Osteocyte (in vitro differentiated cells): ENCODE measurements at regions not wholly inside any gene's neighbourhood (a gene's known extent, or its start where the extent isn't known, plus 50 kb on each side); places are given as distances from the start of the nearest gene placed in this dataset.

ENCODE experiments used
- DNase-seq: peaks from one replicate; pipeline ENCODE4 v3.0.0; 2021; ENCODE audit warnings: mixed read lengths; ENCODE audit not compliant: unreplicated experiment; ENCODE audit errors: extremely low spot score
- H3K27ac Mint-ChIP-seq: one replicate; pipeline ENCODE4 v1.8.0; 2021; ENCODE audit warnings: mild to moderate bottlenecking, mixed read lengths; ENCODE audit not compliant: unreplicated experiment
- H3K27me3 Mint-ChIP-seq: one replicate; pipeline ENCODE4 v1.8.0; 2021; ENCODE audit warnings: mixed read lengths; ENCODE audit not compliant: unreplicated experiment
- H3K36me3 Mint-ChIP-seq: one replicate; pipeline ENCODE4 v1.8.0; 2021; ENCODE audit warnings: mixed read lengths; ENCODE audit not compliant: unreplicated experiment
- H3K4me1 Mint-ChIP-seq: one replicate; pipeline ENCODE4 v1.8.0; 2021; ENCODE audit warnings: mixed read lengths; ENCODE audit not compliant: unreplicated experiment
- H3K4me3 Mint-ChIP-seq: one replicate; pipeline ENCODE4 v1.8.0; 2021; ENCODE audit warnings: mild to moderate bottlenecking, moderate library complexity, mixed read lengths; ENCODE audit not compliant: unreplicated experiment
- H3K9me3 Mint-ChIP-seq: one replicate; pipeline ENCODE4 v1.8.0; 2021; ENCODE audit warnings: mixed read lengths; ENCODE audit not compliant: unreplicated experiment
- CTCF ChIP-seq: fragments of 200-600 bp; sonication (generic); IDR thresholded peaks from 2 replicates; pipeline ENCODE4 v1.5.0; 2021; ENCODE audit warnings: antibody characterized with exemption, mild to moderate bottlenecking, moderate library complexity

GRCh38 chr5:118249386-118249785, 739.0 kb downstream of the DTWD2 start:
- Mint-ChIP-seq H3K36me3 (peaks cover 4% of the 10 kb centered on the region), H3K27me3 (no peaks in the 10 kb centered on the region), H3K9me3 (peaks cover 39% of the 10 kb centered on the region), H3K4me1 (no peaks in the 10 kb centered on the region), H3K4me3 (no peak overlapping the region), H3K27ac (no peak overlapping the region)
- DNase-seq = no peak
- TF ChIP-seq CTCF = no peak

- Mint-ChIP-seq H3K4me1 (no peaks in the 10 kb centered on the region), H3K36me3 (peaks cover 4% of the 10 kb centered on the region), H3K4me3 (no peak overlapping the region), H3K27ac (no peak overlapping the region), H3K27me3 (no peaks in the 10 kb centered on the region), H3K9me3 (peaks cover 37% of the 10 kb centered on the region)
- no peak for TF ChIP-seq CTCF
- DNase-seq = no peak
These were observed 740.9 kb downstream of the DTWD2 start for GRCh38 chr5:118247458-118247857.

- DNase-seq = no peak
- no peak for TF ChIP-seq CTCF
- Mint-ChIP-seq H3K4me1 (no peaks in the 10 kb centered on the region), H3K4me3 (no peak overlapping the region), H3K36me3 (no peaks in the 10 kb centered on the region), H3K27me3 (no peaks in the 10 kb centered on the region), H3K27ac (no peak overlapping the region), H3K9me3 (peaks cover 5% of the 10 kb centered on the region)
These were observed 744.7 kb downstream of the DTWD2 start for GRCh38 chr5:118243613-118244012.

GRCh38 chr5:118243068-118243467, 745.3 kb downstream of the DTWD2 start:
- no peaks in the 10 kb centered on the region for H3K36me3 Mint-ChIP-seq
- no peaks in the 10 kb centered on the region for H3K9me3 Mint-ChIP-seq
- DNase-seq = no peak
- no peaks in the 10 kb centered on the region for H3K27me3 Mint-ChIP-seq
- H3K4me3 Mint-ChIP-seq = no peak overlapping the region
- H3K4me1 Mint-ChIP-seq = no peaks in the 10 kb centered on the region
- no peak overlapping the region for H3K27ac Mint-ChIP-seq
- no peak for TF ChIP-seq CTCF

GRCh38 chr5:118236108-118236849, 752.1 kb downstream of the DTWD2 start:
- H3K9me3 Mint-ChIP-seq = no peaks in the 10 kb centered on the region
- H3K27me3 Mint-ChIP-seq = no peaks in the 10 kb centered on the region
- H3K27ac Mint-ChIP-seq = no peak overlapping the region
- no peaks in the 10 kb centered on the region for H3K36me3 Mint-ChIP-seq
- DNase-seq = no peak
- no peak for TF ChIP-seq CTCF
- H3K4me1 Mint-ChIP-seq = no peaks in the 10 kb centered on the region
- no peak overlapping the region for H3K4me3 Mint-ChIP-seq
